Activated T-cell treated with anti-CD3 and anti-CD28 coated beads, Interleukin-2, amount 50 U/mL, for 72 hours (primary cell): ENCODE measurements at regions not wholly inside any gene's neighbourhood (a gene's known extent, or its start where the extent isn't known, plus 50 kb on each side); places are given as distances from the start of the nearest gene placed in this dataset.

ENCODE experiments used
- ATAC-seq, 2 donors: fragments of 150-1000 bp; cut with Tn5 transposase; replicated peaks in 1 of 2; 2 replicates each; pipeline ENCODE4 v1.10.0; 2021; ENCODE audit warnings: moderate library complexity in 2 of 2, mild to moderate bottlenecking in 1 of 2
- DNase-seq, 2 donors: peaks; one replicate each; pipeline ENCODE4 v3.0.0; 2021 to 2022; ENCODE audit warnings: mixed read lengths in 1 of 2
- H3K27ac Mint-ChIP-seq: one replicate; pipeline ENCODE4 v1.8.0; 2022; ENCODE audit warnings: mild to moderate bottlenecking, moderate library complexity, mixed read lengths
- H3K27me3 Mint-ChIP-seq: one replicate; pipeline ENCODE4 v1.8.0; 2022; ENCODE audit warnings: low read depth, mixed read lengths
- H3K36me3 Mint-ChIP-seq, 2 donors: one replicate each; pipeline ENCODE4 v1.8.0; 2022; ENCODE audit warnings: mixed read lengths in 2 of 2, mild to moderate bottlenecking in 1 of 2; ENCODE audit not compliant: insufficient read depth in 2 of 2
- H3K4me1 Mint-ChIP-seq: one replicate; pipeline ENCODE4 v1.8.0; 2022; ENCODE audit warnings: low read depth, mixed read lengths
- H3K4me3 Mint-ChIP-seq, 2 donors: one replicate each; pipeline ENCODE4 v1.8.0; 2022; ENCODE audit warnings: mild to moderate bottlenecking in 2 of 2, mixed read lengths in 2 of 2, moderate library complexity in 2 of 2
- H3K9me3 Mint-ChIP-seq, 2 donors: one replicate each; pipeline ENCODE4 v1.8.0; 2022; ENCODE audit warnings: mixed read lengths in 2 of 2

DNA sequence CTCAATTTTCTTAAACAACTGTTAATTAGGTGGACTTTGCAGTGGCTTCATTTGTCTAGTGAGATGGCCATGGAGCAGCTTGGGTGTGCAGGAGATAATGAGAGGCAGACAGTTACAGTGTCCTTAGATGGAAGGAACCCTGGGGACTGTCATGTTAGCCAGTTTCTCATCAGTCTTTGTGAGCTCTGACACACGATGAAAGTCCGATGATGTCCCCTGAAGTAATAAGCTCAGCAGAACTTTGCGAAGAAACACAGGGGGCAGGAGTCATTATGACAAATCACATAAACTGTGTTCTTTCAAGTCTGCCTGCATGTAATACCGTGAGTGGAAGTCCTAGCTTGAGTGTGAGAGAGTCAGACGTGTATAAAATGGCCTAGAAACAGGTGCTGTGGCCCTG, 201.8 kb downstream of the DRD1 start:
- no peak overlapping the region for H3K4me3 Mint-ChIP-seq
- H3K9me3 Mint-ChIP-seq, result no peaks in the 10 kb centered on the region
- DNase-seq (no peak), ATAC-seq (no peak)
- H3K4me1 Mint-ChIP-seq, result peaks cover 16% of the 10 kb centered on the region
- H3K36me3 Mint-ChIP-seq, result no peaks in the 10 kb centered on the region
- peaks cover 49% of the 10 kb centered on the region for H3K27me3 Mint-ChIP-seq
- no peak overlapping the region for H3K27ac Mint-ChIP-seq

DNA sequence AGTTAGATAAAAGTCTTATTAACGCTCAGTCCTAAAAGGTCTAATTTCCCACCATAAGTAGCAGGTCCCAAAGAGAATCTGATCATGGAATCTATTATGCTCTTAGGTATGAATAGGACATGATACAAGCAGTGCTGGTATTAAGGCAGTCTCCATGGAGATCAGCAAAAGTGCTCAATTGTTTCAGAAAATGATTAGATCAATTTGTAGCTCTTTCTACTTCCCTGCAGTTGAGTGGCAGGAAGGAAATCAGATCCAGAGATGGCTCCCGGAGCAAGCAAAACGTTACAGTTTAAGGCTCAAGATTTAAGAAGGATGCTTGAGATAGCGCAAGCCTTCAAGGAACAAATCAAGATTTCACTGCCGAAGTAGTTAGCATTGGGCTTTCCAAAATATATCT, 205.7 kb downstream of the DRD1 start:
- Mint-ChIP-seq H3K9me3 (no peaks in the 10 kb centered on the region), H3K4me1 (no peaks in the 10 kb centered on the region), H3K27ac (no peak overlapping the region), H3K36me3 (no peaks in the 10 kb centered on the region), H3K27me3 (peaks cover 35% of the 10 kb centered on the region), H3K4me3 (no peak overlapping the region)
- no peak for ATAC-seq
- DNase-seq, result no peak

DNA sequence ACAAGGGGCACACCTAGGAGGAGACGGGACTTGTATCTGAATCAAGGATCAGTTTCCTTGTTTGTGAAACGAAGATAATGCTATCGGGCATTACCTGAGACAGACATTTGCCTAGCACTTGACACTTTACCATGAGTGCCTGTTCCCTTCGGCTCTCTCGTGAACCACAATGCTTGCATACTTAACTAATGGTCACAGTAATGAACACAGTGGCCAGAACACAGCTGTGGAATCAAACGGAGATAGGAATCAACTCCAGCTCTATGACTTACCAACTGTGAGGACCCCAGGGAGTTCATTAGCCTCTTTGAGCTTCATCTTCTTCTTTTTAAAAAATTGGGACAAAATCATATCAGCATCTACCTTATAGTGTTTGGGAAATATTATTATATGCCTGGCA, 207.8 kb downstream of the DRD1 start:
- no peak for ATAC-seq
- H3K36me3 Mint-ChIP-seq, result no peaks in the 10 kb centered on the region

DNA sequence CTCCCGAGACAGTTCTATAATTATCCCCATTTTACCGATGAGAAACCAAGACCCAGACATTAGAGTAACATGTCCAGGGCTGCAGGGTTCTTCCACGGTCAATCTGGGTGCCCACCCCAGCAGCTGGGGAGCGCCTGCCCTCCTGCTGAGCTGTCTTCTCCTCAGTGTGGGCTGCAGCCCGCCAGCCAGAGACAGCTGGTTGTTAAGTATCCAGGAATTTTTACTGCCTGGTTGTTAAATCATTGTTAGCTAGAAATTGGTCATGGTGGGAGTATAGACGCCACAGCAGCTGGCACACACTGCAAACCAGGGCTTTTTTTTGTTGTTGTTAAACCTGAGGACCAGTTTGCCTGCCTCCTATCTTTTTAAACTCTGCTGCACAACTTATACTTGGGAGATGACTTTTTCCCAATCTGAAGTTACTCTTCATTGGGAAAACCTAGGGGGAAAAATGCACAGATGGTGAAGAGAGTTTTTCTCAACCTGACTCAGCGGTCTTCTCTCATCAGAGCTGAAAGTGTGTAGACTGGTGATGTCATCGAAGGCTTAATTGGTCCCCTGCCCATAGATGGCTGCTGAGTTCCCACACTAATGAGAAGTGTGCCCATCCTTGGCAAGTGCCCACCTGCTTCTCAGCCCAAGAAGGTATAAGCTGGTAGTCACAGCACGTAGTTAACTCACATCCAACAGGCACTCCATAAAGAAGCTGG, 208.6 kb downstream of the DRD1 start:
- H3K4me1 Mint-ChIP-seq, result no peaks in the 10 kb centered on the region
- no peak for DNase-seq
- no peak overlapping the region for H3K4me3 Mint-ChIP-seq
- H3K36me3 Mint-ChIP-seq, result no peaks in the 10 kb centered on the region
- no peak overlapping the region for H3K27ac Mint-ChIP-seq
- no peaks in the 10 kb centered on the region for H3K9me3 Mint-ChIP-seq
- ATAC-seq, result no peak
- H3K27me3 Mint-ChIP-seq, result peaks cover 32% of the 10 kb centered on the region

More for the DNA sequence above, 207.8 kb downstream of the DRD1 start:
- peaks cover 30% of the 10 kb centered on the region for H3K27me3 Mint-ChIP-seq
- DNase-seq, result no peak
- H3K9me3 Mint-ChIP-seq, result no peaks in the 10 kb centered on the region
- H3K4me1 Mint-ChIP-seq, result no peaks in the 10 kb centered on the region
- no peak overlapping the region for H3K4me3 Mint-ChIP-seq
- H3K27ac Mint-ChIP-seq, result no peak overlapping the region

DNA sequence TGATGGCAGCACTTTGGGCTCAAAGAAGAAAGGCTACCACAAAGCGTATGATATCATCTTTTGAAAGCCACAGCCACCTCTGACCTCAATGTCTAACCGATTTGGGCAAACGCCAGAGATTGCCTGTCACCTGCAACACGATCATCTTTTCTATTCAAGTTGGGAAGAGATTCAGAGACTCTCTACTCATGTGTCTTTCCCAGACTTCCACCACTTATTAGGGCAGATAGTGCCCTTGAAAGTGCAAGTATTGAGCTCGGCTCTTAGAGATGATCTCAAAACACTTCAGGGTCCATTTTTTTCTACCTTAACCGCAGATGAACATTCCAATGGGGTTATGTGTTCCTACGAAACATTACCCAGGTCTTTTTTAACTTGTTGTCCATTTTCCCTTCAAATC, 213.7 kb downstream of the DRD1 start:
- Mint-ChIP-seq H3K9me3 (peaks cover 0 to 1% of the 10 kb centered on the region in 2 donors), H3K4me1 (no peaks in the 10 kb centered on the region), H3K27ac (no peak overlapping the region), H3K4me3 (no peak overlapping the region), H3K36me3 (no peaks in the 10 kb centered on the region), H3K27me3 (peaks cover 16% of the 10 kb centered on the region)
- DNase-seq, result no peak
- ATAC-seq, result no peak

DNA sequence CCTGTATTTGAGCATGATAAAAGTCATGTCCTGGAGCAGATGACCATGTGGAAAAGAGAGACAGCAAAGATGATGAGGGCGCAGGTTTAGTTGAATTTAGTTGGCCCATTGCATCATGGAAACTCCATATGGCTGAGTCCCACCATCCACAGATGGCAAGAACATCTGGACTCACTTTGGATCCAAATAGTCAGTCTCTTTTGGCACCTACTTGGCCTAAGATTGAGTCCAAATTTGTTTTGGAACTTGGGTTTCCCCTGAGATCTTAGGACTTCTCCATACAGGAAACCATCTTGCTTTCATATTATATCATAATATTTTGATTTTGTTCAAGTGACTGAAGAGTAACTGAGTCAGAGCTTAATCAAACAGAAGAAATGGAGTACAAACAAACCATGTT, 217.5 kb downstream of the DRD1 start:
- H3K36me3 Mint-ChIP-seq, result no peaks in the 10 kb centered on the region
- H3K4me3 Mint-ChIP-seq, result no peak overlapping the region
- H3K4me1 Mint-ChIP-seq, result no peaks in the 10 kb centered on the region
- H3K27me3 Mint-ChIP-seq, result peaks cover 13% of the 10 kb centered on the region
- ATAC-seq, result no peak
- no peak for DNase-seq
- no peak overlapping the region for H3K27ac Mint-ChIP-seq
- peaks cover 0 to 1% of the 10 kb centered on the region in 2 donors for H3K9me3 Mint-ChIP-seq

DNA sequence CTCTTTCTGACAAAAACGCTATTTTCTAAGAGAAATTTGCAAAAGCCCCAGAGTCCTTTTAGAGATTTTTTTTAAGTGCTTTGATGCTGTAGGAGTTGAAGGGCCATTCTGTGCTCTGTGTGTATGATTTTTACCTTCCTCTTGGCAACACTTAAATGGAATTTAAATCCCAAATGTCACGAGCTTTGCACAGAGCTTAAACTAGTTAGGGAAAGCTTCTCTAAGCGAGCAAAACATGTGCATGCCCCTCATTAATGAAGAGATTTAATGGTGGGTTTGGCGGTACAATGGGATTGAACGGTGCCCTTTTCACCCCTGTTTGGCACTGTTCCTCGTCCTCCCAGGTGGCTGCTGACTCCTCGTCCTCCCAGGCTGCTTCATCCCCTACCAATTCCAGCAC, 220.7 kb downstream of the DRD1 start:
- Mint-ChIP-seq H3K9me3 (peaks cover 0 to 1% of the 10 kb centered on the region in 2 donors), H3K27me3 (peaks cover 8% of the 10 kb centered on the region), H3K36me3 (no peaks in the 10 kb centered on the region), H3K27ac (no peak overlapping the region), H3K4me3 (no peak overlapping the region), H3K4me1 (no peaks in the 10 kb centered on the region)
- ATAC-seq (no peak), DNase-seq (no peak)

DNA sequence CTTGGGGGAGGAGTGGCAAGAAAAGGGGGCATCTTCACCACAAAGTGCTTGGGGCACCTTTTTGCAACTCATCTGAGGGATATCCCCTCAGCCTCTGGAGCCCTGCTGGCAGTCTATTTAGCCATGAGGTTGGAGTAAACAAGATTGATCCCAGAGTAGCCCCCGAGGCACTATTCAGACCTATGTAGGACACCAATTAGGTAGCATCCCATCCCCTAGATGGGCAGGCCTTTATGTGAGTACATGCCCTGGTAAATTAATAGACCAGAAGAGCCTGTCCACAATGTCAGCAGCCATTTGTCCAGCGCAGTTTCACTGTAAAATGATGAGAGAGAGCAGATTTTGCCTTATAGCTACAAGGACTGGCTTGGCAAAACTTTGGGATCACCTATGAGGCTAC, 221.4 kb downstream of the DRD1 start:
- Mint-ChIP-seq H3K36me3 (no peaks in the 10 kb centered on the region), H3K9me3 (peaks cover 0 to 1% of the 10 kb centered on the region in 2 donors), H3K4me3 (no peak overlapping the region), H3K4me1 (no peaks in the 10 kb centered on the region), H3K27me3 (peaks cover 8% of the 10 kb centered on the region), H3K27ac (no peak overlapping the region)
- no peak for ATAC-seq
- DNase-seq, result no peak

DNA sequence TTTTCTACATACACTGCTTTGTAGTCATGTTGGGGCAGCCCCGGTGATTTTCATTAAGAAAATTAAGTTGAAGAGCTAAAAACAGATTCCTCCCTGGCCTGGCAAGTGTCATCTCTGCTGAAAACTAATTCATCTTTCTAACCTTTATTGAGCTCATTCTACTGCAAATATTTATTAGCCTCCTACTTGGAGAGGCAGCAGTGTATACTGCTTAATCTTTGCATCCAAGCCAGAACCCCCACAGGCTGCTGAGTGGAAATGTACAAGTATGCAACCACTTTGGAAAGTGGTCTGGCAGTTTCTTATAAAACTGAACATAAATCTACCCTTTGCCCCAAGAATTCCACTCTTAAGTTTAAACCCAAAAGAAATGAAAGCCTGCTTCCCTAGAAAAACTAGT, 223.4 kb downstream of the DRD1 start:
- no peaks in the 10 kb centered on the region for H3K9me3 Mint-ChIP-seq
- no peaks in the 10 kb centered on the region for H3K4me1 Mint-ChIP-seq
- H3K36me3 Mint-ChIP-seq, result no peaks in the 10 kb centered on the region
- ATAC-seq (no peak), DNase-seq (no peak)
- no peak overlapping the region for H3K27ac Mint-ChIP-seq
- peaks cover 1% of the 10 kb centered on the region for H3K27me3 Mint-ChIP-seq
- no peak overlapping the region for H3K4me3 Mint-ChIP-seq

DNA sequence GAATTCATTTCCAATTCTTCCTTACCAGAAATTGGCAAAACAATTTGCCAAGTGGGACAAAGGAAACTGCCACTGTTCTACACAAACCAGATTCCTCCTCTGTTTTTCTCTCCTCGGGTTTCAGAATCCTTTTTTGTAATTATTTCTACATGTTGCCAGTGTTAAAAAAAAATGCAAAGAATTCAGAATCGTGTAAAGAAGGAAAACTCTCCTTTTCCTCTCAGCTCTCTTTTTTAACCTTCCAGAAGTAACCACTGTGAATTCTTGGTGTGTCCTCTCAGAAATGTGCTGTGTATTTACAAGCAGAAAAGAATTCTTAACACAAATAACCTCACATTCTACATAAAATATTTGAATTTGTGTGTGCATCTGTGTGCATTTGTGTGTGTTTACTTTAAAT, 224.6 kb downstream of the DRD1 start:
- H3K4me3 Mint-ChIP-seq, result no peak overlapping the region
- H3K27ac Mint-ChIP-seq, result no peak overlapping the region
- H3K27me3 Mint-ChIP-seq, result no peaks in the 10 kb centered on the region
- ATAC-seq, result no peak
- no peaks in the 10 kb centered on the region for H3K36me3 Mint-ChIP-seq
- no peaks in the 10 kb centered on the region for H3K9me3 Mint-ChIP-seq
- no peak for DNase-seq
- H3K4me1 Mint-ChIP-seq, result no peaks in the 10 kb centered on the region

DNA sequence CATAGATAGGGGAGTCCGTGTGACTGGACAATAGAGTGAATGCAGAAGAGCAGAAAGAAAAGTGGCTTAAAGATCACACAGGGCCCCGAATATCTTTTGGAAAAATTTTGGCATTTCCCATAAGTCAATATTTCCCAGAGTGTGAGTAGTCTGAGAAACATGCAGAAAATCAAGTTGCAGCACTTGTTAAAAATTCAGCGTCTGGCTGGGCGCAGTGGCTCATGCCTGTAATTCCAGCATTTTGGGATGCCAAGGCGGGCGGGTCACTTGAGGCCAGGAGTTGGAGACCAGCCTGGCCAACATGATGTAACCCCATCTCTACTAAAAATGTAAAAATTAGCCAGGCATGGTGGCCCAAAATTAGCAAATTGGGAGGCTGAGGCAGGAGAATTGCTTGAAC, 227.0 kb downstream of the DRD1 start:
- no peak for DNase-seq
- Mint-ChIP-seq H3K4me1 (no peaks in the 10 kb centered on the region), H3K4me3 (no peak overlapping the region)

DNA sequence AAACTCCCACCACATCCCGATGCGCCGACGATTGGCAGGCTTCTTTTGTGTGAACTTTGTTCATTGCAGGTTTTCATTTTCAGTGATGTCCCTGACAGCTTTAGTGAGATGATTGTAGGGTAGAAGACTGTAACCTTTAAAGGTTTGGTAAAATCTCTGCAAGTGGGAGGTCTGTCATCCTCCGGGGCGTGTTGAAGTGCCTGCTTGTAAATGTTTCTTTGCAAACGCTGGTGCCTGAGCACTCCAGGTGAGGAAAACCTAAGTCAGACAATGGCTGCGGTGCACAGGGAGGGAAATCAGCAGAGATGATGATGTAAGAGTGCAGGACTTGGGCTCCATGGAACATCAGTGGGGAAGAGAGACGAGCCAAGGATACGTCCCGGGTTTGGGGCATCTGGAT, 228.1 kb downstream of the DRD1 start:
- Mint-ChIP-seq H3K4me1 (no peaks in the 10 kb centered on the region), H3K36me3 (no peaks in the 10 kb centered on the region), H3K9me3 (no peaks in the 10 kb centered on the region), H3K27ac (no peak overlapping the region), H3K27me3 (peaks cover 6% of the 10 kb centered on the region), H3K4me3 (no peak overlapping the region)
- DNase-seq (no peak), ATAC-seq (no peak)

More for the DNA sequence above, 227.0 kb downstream of the DRD1 start:
- no peak for ATAC-seq
- Mint-ChIP-seq H3K27ac (no peak overlapping the region), H3K27me3 (peaks cover 6% of the 10 kb centered on the region), H3K9me3 (no peaks in the 10 kb centered on the region), H3K36me3 (no peaks in the 10 kb centered on the region)

DNA sequence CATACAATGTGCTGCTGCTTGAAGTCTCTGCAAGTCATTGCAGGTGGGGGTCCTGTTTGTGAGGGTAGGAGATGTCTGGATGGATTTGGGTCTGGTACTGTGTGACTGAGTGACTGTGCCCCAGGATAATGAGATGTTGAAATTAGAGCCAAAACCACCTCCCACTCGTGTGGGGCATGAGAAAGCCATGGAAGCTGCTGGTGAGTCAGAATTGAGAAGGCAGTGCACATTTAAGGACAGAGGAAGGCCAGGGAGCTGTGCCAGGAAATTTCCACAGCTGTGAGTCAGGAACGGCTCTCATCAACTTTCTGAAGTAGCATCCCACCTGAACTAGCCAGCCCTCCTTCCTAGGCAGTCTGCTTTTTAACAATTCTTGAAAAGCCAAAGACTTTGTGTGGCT, 229.8 kb downstream of the DRD1 start:
- ATAC-seq (no peak), DNase-seq (no peak)
- Mint-ChIP-seq H3K27ac (no peak overlapping the region), H3K36me3 (no peaks in the 10 kb centered on the region), H3K27me3 (peaks cover 14% of the 10 kb centered on the region), H3K9me3 (no peaks in the 10 kb centered on the region), H3K4me3 (no peak overlapping the region), H3K4me1 (no peaks in the 10 kb centered on the region)

DNA sequence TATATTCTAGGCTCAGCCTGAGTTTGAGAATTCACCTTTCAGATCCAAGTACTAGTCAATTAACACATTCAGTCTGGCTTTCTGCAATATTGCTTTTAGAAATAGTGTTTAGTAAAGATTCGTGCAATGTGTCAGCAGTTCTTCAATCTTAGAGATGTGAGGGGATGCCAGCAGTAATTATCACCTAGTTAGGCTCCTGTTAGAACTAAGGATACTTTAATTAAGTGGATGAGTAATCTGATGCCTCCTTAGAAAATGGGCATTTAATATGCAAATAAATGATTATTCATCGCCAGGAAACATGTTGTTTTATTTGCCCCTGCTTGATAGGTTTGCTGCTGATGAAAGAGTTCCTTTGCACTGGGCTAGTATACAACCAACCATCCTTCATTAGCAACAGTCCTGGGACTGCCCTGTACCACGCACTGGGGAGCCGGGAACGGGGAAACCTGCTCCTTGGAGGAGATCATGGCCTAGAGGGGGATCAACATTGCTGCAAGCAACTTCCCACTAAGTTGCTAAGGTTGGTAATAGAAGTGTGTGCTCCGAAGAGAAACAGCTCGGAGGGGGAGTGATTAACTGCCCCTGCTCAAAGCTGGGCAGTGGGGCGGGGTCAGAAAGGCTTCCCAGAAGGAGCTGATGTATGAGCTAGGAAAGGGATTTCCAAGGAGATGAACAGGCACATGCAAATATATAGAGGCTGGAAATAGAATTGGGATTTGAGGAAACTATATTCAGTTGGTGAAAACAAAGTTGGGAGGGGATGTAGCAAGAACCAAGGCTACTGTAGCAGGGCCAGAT, 231.8 kb downstream of the DRD1 start:
- Mint-ChIP-seq H3K36me3 (no peaks in the 10 kb centered on the region), H3K4me3 (no peak overlapping the region), H3K27ac (no peak overlapping the region), H3K27me3 (peaks cover 24% of the 10 kb centered on the region), H3K9me3 (no peaks in the 10 kb centered on the region), H3K4me1 (no peaks in the 10 kb centered on the region)
- DNase-seq (no peak), ATAC-seq (no peak)
